ENCODE measurements at regions not wholly inside any gene's neighbourhood (a gene's known extent, or its start where the extent isn't known, plus 50 kb on each side); places are given as distances from the start of the nearest gene placed in this dataset.

- TF ChIP-seq CTCF (conservative IDR thresholded peaks at IDR 0.05; ENCODE audit: low read depth, low read length) (no peak), EZH2 (IDR thresholded peaks at IDR 0.05; ENCODE audit: borderline replicate concordance, low read depth, low read length, poor library complexity, severe bottlenecking) (no peak)
These were observed 118.9 kb upstream of the BTN3A2 start for GRCh38 chr6:26246058-26246457.

Measured in A673 (cell line).